HEK293 (cell line): ENCODE measurements at regions not wholly inside any gene's neighbourhood (a gene's known extent, or its start where the extent isn't known, plus 50 kb on each side); places are given as distances from the start of the nearest gene placed in this dataset.

ENCODE experiments used
- CTCF ChIA-PET: fragments of 350-600 bp; formaldehyde crosslinking; extraction: SDS; loops from one replicate; lab custom pipeline; 2021; ENCODE audit warnings: antibody characterized with exemption; lab: Yijun Ruan, JAX
- POLR2A ChIA-PET: fragments of 300-600 bp; formaldehyde crosslinking; extraction: SDS; loops from one replicate; lab custom pipeline; 2020; ENCODE audit warnings: antibody characterized with exemption, inconsistent platforms; lab: Yijun Ruan, JAX
- H3K27ac ChIP-seq: fragments of 200-500 bp; sonication (Bioruptor generic); 2 replicates; pipeline ENCODE4 v1.5.1; 2014; ENCODE audit warnings: low read depth, low read length, control low read depth, inconsistent platforms; ENCODE audit errors: extremely low read depth
- H3K36me3 ChIP-seq, 2 experiments: fragments of 200-500 bp in 1 of 2; sonication (Bioruptor generic) in 1 of 2; 1 replicate in 1 of 2; 2 replicates in 1 of 2; pipeline ENCODE4 v1.5.1; 2014 to 2017; ENCODE audit warnings: inconsistent platforms in 2 of 2, low read length in 2 of 2; ENCODE audit not compliant: control insufficient read depth in 2 of 2, insufficient read depth in 1 of 2
- H3K4me1 ChIP-seq: fragments of 200-500 bp; sonication (Bioruptor generic); 2 replicates; pipeline ENCODE4 v1.5.1; 2014; ENCODE audit warnings: mild to moderate bottlenecking, low read length, inconsistent platforms; ENCODE audit not compliant: control insufficient read depth, insufficient read depth
- H3K4me3 ChIP-seq: 2 replicates; pipeline ENCODE4 v1.5.1; 2011; ENCODE audit warnings: low read depth, mild to moderate bottlenecking, control low read depth, low read length, moderate library complexity
- H3K9me3 ChIP-seq: fragments of 200-500 bp; sonication (Bioruptor generic); 2 replicates; pipeline ENCODE4 v1.5.1; 2014; ENCODE audit warnings: low read depth, low read length, inconsistent platforms; ENCODE audit not compliant: control insufficient read depth, insufficient read depth
- GLI2 ChIP-seq: fragments of 450-650 bp; formaldehyde crosslinking; IDR thresholded peaks from 2 replicates; pipeline ENCODE4; 2017; ENCODE audit warnings: missing biosample characterization, missing genetic modification characterization, low read depth, borderline replicate concordance
- GLIS1 ChIP-seq: fragments of 450-650 bp; formaldehyde crosslinking; IDR thresholded peaks from 2 replicates; pipeline ENCODE4 v1.5.1; 2016; ENCODE audit warnings: missing biosample characterization, missing genetic modification characterization
- HOXA7 ChIP-seq: sonication (generic); formaldehyde crosslinking; IDR thresholded peaks from 2 replicates; pipeline ENCODE4 v1.8.1; 2022; ENCODE audit warnings: missing genetic modification reagents, borderline replicate concordance
- INSM2 ChIP-seq: fragments of 450-650 bp; formaldehyde crosslinking; IDR thresholded peaks from 2 replicates; pipeline ENCODE4 v1.5.1; 2016; ENCODE audit warnings: missing biosample characterization, missing genetic modification characterization
- KLF16 ChIP-seq: fragments of 450-650 bp; formaldehyde crosslinking; IDR thresholded peaks from 2 replicates; pipeline ENCODE4 v1.5.1; 2017; ENCODE audit warnings: missing biosample characterization, missing genetic modification characterization
- KLF8 ChIP-seq: fragments of 450-650 bp; formaldehyde crosslinking; IDR thresholded peaks from 2 replicates; pipeline ENCODE4 v1.5.1; 2016; ENCODE audit warnings: missing biosample characterization, missing genetic modification characterization
- SCRT2 ChIP-seq: fragments of 450-650 bp; formaldehyde crosslinking; IDR thresholded peaks from 2 replicates; pipeline ENCODE4 v1.5.1; 2016; ENCODE audit warnings: missing biosample characterization, missing genetic modification characterization
- ZBTB21 ChIP-seq: fragments of 450-650 bp; formaldehyde crosslinking; IDR thresholded peaks from 2 replicates; pipeline ENCODE4 v1.5.1; 2017; ENCODE audit warnings: missing biosample characterization, missing genetic modification characterization
- ZBTB7A ChIP-seq: fragments of 450-650 bp; formaldehyde crosslinking; IDR thresholded peaks from 2 replicates; pipeline ENCODE4 v1.5.1; 2016; ENCODE audit warnings: low read depth, missing biosample characterization, missing genetic modification characterization
- ZFP3 ChIP-seq: fragments of 450-650 bp; formaldehyde crosslinking; IDR thresholded peaks from 2 replicates; pipeline ENCODE4 v1.5.1; 2016; ENCODE audit warnings: low read depth, missing biosample characterization, missing genetic modification characterization
- ZFP37 ChIP-seq: fragments of 450-650 bp; formaldehyde crosslinking; IDR thresholded peaks from 2 replicates; pipeline ENCODE4 v1.5.1; 2016; ENCODE audit warnings: missing biosample characterization, missing genetic modification characterization
- ZIC2 ChIP-seq: fragments of 450-650 bp; formaldehyde crosslinking; IDR thresholded peaks from 2 replicates; pipeline ENCODE4 v1.5.1; 2016; ENCODE audit warnings: missing biosample characterization, missing genetic modification characterization
- ZNF138 ChIP-seq: fragments of 450-650 bp; formaldehyde crosslinking; IDR thresholded peaks from 2 replicates; pipeline ENCODE4 v1.5.1; 2016; ENCODE audit warnings: missing biosample characterization, missing genetic modification characterization, borderline replicate concordance
- ZNF266 ChIP-seq: fragments of 450-650 bp; formaldehyde crosslinking; IDR thresholded peaks from 2 replicates; pipeline ENCODE4 v1.5.1; 2016; ENCODE audit warnings: missing biosample characterization, missing genetic modification characterization, low read depth
- ZNF274 ChIP-seq, 2 experiments: fragments of 200-500 bp in 1 of 2; fragments of 450-650 bp in 1 of 2; sonication (Bioruptor generic) in 1 of 2; formaldehyde crosslinking in 1 of 2; IDR thresholded peaks; 2 replicates each; pipeline versions ENCODE4 v1.5.1 to v1.6.1; 2014 to 2016; ENCODE audit warnings: borderline replicate concordance in 1 of 2, inconsistent platforms in 1 of 2, low read length in 1 of 2, missing biosample characterization in 1 of 2, missing genetic modification characterization in 1 of 2
- ZNF292 ChIP-seq: fragments of 450-650 bp; formaldehyde crosslinking; IDR thresholded peaks from 2 replicates; pipeline ENCODE4 v1.5.1; 2016; ENCODE audit warnings: low read depth, missing biosample characterization, missing genetic modification characterization, borderline replicate concordance
- ZNF391 ChIP-seq: fragments of 450-650 bp; formaldehyde crosslinking; IDR thresholded peaks from 2 replicates; pipeline ENCODE4 v1.5.1; 2016; ENCODE audit warnings: low read depth, missing biosample characterization, missing genetic modification characterization, borderline replicate concordance
- ZNF449 ChIP-seq: fragments of 450-650 bp; formaldehyde crosslinking; IDR thresholded peaks from 2 replicates; pipeline ENCODE4 v1.5.1; 2017; ENCODE audit warnings: missing biosample characterization, mild to moderate bottlenecking, missing genetic modification characterization, moderate library complexity
- ZNF473 ChIP-seq: fragments of 450-650 bp; formaldehyde crosslinking; IDR thresholded peaks from 2 replicates; pipeline ENCODE4 v1.5.1; 2017; ENCODE audit warnings: missing biosample characterization, missing genetic modification characterization
- ZNF488 ChIP-seq: fragments of 450-650 bp; formaldehyde crosslinking; IDR thresholded peaks from 2 replicates; pipeline ENCODE4 v1.5.1; 2016; ENCODE audit warnings: missing biosample characterization, missing genetic modification characterization
- ZNF514 ChIP-seq: fragments of 450-650 bp; formaldehyde crosslinking; IDR thresholded peaks from 2 replicates; pipeline ENCODE4 v1.5.1; 2016; ENCODE audit warnings: missing biosample characterization, missing genetic modification characterization
- ZNF544 ChIP-seq: fragments of 450-650 bp; formaldehyde crosslinking; IDR thresholded peaks from 2 replicates; pipeline ENCODE4 v1.5.0; 2017; ENCODE audit warnings: missing biosample characterization, missing genetic modification characterization
- ZNF658 ChIP-seq: fragments of 450-650 bp; formaldehyde crosslinking; IDR thresholded peaks from 2 replicates; pipeline ENCODE4; 2016; ENCODE audit warnings: missing biosample characterization, missing genetic modification characterization
- ZSCAN4 ChIP-seq: fragments of 450-650 bp; formaldehyde crosslinking; IDR thresholded peaks from 2 replicates; pipeline ENCODE4 v1.5.1; 2017; ENCODE audit warnings: missing biosample characterization, missing genetic modification characterization

- Histone ChIP-seq H3K4me1 (no peaks in the 10 kb centered on the region), H3K27ac (no peak overlapping the region), H3K9me3 (no peaks in the 10 kb centered on the region), H3K4me3 (no peak overlapping the region), H3K36me3 (no peaks in the 10 kb centered on the region)
- TF ChIP-seq HOXA7 (CRISPR knock-in tag) (no peak), SCRT2 (tag by site-specific recombination) (no peak), GLIS1 (tag by site-specific recombination) (no peak), INSM2 (tag by site-specific recombination) (no peak), KLF16 (tag by site-specific recombination) (no peak), ZNF514 (tag by site-specific recombination) (no peak), ZBTB21 (tag by site-specific recombination) (no peak), ZBTB7A (tag by site-specific recombination) (no peak), ZNF449 (tag by site-specific recombination) (no peak), ZNF274 (IDR thresholded peaks at IDR 0.05; ENCODE audit: low read length) (no peak), ZNF274 (tag by site-specific recombination; IDR thresholded peaks at IDR 0.05; ENCODE audit: borderline replicate concordance) (no peak), KLF8 (tag by site-specific recombination) (no peak), ZNF138 (no peak), ZNF473 (no peak), ZFP37 (tag by site-specific recombination) (no peak), GLI2 (no peak), ZFP3 (tag by site-specific recombination) (no peak), ZNF488 (tag by site-specific recombination) (no peak), ZNF292 (tag by site-specific recombination) (no peak)
- ChIA-PET CTCF (interaction anchor here (0.6 to 0.7 kb wide), 4 partner anchors 159 to 1007 kb away, joined by 3 to 4 read pairs (median 4); no protein-coding TSS in a partner anchor), POLR2A (no interaction called here)
Measured at GRCh38 chr18:61651145-61651879, 241.5 kb downstream of the RNF152 start.

- Histone ChIP-seq H3K9me3 (no peaks in the 10 kb centered on the region), H3K4me3 (no peak overlapping the region), H3K27ac (no peak overlapping the region), H3K4me1 (no peaks in the 10 kb centered on the region), H3K36me3 (no peaks in the 10 kb centered on the region)
- ChIA-PET CTCF (interaction anchor here (1.3 kb wide), 1 partner anchor 63 kb away, joined by 6 read pairs; no protein-coding TSS in a partner anchor), POLR2A (no interaction called here)
- TF ChIP-seq ZNF658 (tag by site-specific recombination) (no peak), ZNF544 (tag by site-specific recombination) (no peak), ZIC2 (tag by site-specific recombination) (no peak), ZNF266 (tag by site-specific recombination) (no peak), ZSCAN4 (tag by site-specific recombination) (no peak), ZNF391 (tag by site-specific recombination) (no peak)
Measured at GRCh38 chr18:61643884-61644647, 248.7 kb downstream of the RNF152 start.
